DND-41 (cell line): ENCODE measurements at regions not wholly inside any gene's neighbourhood (a gene's known extent, or its start where the extent isn't known, plus 50 kb on each side); places are given as distances from the start of the nearest gene placed in this dataset.
"Not testable (repeated sequence)": the region's sequence is repeated elsewhere in the genome, so short reads cannot be mapped to it uniquely, and the experiment has no call there.

Experiments used
- ATAC-seq: fragments of 200-7000 bp; cut with Tn5 transposase; 3 replicates; pipeline ENCODE4 v1.9.1; 2021; ENCODE audit warnings: low read depth; ENCODE audit not compliant: insufficient read depth
- DNase-seq: peaks from one replicate; pipeline ENCODE4 v3.0.0-alpha.2; 2020
- H2AFZ ChIP-seq: 2 replicates; pipeline ENCODE4 v1.6.0; 2012; ENCODE audit warnings: low read depth, low read length
- H3K27ac ChIP-seq: 2 replicates; pipeline ENCODE4 v1.5.1; 2012; ENCODE audit warnings: low read length, inconsistent platforms
- H3K27me3 ChIP-seq: fragments of 200-600 bp; sonication (generic); 2 replicates; pipeline ENCODE4 v1.6.0; 2012; ENCODE audit warnings: low read length, mild to moderate bottlenecking, inconsistent platforms; ENCODE audit not compliant: insufficient read depth, poor library complexity
- H3K36me3 ChIP-seq: 2 replicates; pipeline ENCODE4 v1.5.1; 2012; ENCODE audit warnings: low read length, inconsistent platforms; ENCODE audit not compliant: insufficient read depth
- H3K4me1 ChIP-seq: 2 replicates; pipeline ENCODE4 v1.5.1; 2012; ENCODE audit warnings: mild to moderate bottlenecking, low read length; ENCODE audit not compliant: insufficient read depth
- H3K4me2 ChIP-seq: 2 replicates; pipeline ENCODE4 v1.6.0; 2012; ENCODE audit warnings: mild to moderate bottlenecking, moderate library complexity, low read length, inconsistent platforms; ENCODE audit not compliant: insufficient read depth
- H3K4me3 ChIP-seq, 2 experiments: fragments of 200-600 bp in 1 of 2; shearing (Covaris generic) in 1 of 2; 2 replicates each; pipeline ENCODE4 v1.5.1; 2012 to 2016; ENCODE audit warnings: inconsistent platforms in 2 of 2, low read length in 2 of 2, mild to moderate bottlenecking in 2 of 2, low read depth in 1 of 2, moderate library complexity in 1 of 2
- H3K79me2 ChIP-seq: 2 replicates; pipeline ENCODE4 v1.6.0; 2012; ENCODE audit warnings: low read length, inconsistent platforms; ENCODE audit not compliant: insufficient read depth
- H3K9ac ChIP-seq: 2 replicates; pipeline ENCODE4 v1.6.0; 2012; ENCODE audit warnings: low read depth, mild to moderate bottlenecking, inconsistent platforms, low read length, moderate library complexity
- H3K9me3 ChIP-seq: 2 replicates; pipeline ENCODE4 v1.5.1; 2012; ENCODE audit warnings: low read length, moderate library complexity, mild to moderate bottlenecking, inconsistent platforms; ENCODE audit not compliant: insufficient read depth, severe bottlenecking
- H4K20me1 ChIP-seq: 2 replicates; pipeline ENCODE4 v1.6.0; 2012; ENCODE audit warnings: low read length; ENCODE audit not compliant: insufficient read depth
- EZH2 ChIP-seq: IDR thresholded peaks from 3 replicates; pipeline ENCODE4 v1.6.1; 2012; ENCODE audit warnings: borderline replicate concordance, low read depth, mild to moderate bottlenecking, moderate library complexity, low read length, inconsistent platforms; ENCODE audit not compliant: severe bottlenecking
- TF ChIP-seq, protein P1 (sequence below): IDR thresholded peaks from 2 replicates; pipeline ENCODE4 v1.5.1; 2012; ENCODE audit warnings: borderline replicate concordance, low read length, moderate library complexity, mild to moderate bottlenecking; ENCODE audit not compliant: poor library complexity, severe bottlenecking; ENCODE audit errors: extremely low read depth

DNA sequence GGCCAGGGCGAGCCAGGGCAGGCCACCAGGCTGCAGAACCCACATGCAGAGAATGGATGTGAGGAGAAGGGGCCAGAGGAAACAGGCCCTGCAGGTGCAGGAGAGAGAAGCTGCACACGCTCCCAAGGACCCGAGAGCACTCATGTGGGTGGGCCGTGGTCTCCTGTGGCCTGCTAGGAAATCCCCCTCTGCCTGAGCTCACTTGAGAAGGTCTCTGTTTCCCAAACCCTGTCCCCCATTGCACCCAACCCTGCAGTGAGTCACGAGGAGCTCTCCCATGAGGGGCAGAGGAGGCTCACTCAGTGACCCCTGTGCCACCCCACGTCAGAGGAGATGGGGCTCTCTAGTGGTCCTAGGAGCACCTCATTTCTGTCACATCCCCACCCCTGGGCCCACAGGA is 111.1 kb downstream of the KLF13 start:
- DNase-seq: peak; percentile 75
- ATAC-seq: peak; percentile 41
- Histone ChIP-seq H2AFZ (peak overlapping the region; percentile 29; the same call in 1 of the 2 replicates), H3K9ac (peak overlapping the region; percentile 31), H3K27ac (peak overlapping the region; percentile 99), H3K36me3 (no peaks in the 10 kb centered on the region), H3K4me2 (peak overlapping the region; percentile 18; the same call in 1 of the 2 replicates), H3K4me3 (no peak overlapping the region), H4K20me1 (no peaks in the 10 kb centered on the region), H3K4me1 (peaks cover 59% of the 10 kb centered on the region), H3K9me3 (no peaks in the 10 kb centered on the region), H3K79me2 (no peaks in the 10 kb centered on the region), H3K27me3 (no peaks in the 10 kb centered on the region)
- TF ChIP-seq EZH2: no peak
- TF ChIP-seq, protein P1, sequence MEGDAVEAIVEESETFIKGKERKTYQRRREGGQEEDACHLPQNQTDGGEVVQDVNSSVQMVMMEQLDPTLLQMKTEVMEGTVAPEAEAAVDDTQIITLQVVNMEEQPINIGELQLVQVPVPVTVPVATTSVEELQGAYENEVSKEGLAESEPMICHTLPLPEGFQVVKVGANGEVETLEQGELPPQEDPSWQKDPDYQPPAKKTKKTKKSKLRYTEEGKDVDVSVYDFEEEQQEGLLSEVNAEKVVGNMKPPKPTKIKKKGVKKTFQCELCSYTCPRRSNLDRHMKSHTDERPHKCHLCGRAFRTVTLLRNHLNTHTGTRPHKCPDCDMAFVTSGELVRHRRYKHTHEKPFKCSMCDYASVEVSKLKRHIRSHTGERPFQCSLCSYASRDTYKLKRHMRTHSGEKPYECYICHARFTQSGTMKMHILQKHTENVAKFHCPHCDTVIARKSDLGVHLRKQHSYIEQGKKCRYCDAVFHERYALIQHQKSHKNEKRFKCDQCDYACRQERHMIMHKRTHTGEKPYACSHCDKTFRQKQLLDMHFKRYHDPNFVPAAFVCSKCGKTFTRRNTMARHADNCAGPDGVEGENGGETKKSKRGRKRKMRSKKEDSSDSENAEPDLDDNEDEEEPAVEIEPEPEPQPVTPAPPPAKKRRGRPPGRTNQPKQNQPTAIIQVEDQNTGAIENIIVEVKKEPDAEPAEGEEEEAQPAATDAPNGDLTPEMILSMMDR: no peak

DNA sequence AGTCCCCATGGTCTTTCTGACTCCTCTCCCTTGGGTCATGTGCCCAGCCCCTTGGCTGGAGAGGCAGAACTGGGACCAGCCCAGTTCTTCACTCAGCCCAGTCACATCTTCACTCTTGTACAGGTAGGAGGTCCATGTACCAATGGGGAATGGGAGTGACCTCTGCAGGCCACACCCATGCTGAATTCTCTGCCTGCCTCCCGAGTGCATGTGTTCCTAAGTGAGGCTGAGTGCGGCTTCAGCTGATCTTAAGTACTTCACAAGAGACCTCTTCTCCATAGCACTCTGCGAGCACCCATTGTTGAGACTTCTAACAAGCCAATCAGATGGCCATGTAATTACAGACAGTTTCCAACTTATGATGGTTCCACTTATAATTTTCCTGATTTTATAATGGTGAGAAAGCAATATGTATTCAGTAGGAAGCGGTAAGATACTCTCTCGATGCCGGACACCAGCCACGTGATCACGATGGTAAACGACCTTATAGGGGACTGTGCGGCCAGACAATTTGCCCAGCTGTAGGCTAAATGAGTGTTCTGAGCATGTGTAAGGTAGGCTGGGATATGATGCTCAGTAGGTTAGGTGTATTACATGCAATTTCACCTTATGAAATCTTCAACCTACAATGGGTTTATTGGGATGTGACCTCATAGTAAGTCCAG is 112.1 kb downstream of the KLF13 start:
- H3K4me3 ChIP-seq: no peak overlapping the region
- ATAC-seq (no peak), DNase-seq (no peak)
- H3K27ac ChIP-seq: peak overlapping the region; percentile 99
- H2AFZ ChIP-seq: no peak overlapping the region
- TF ChIP-seq, protein P1: no peak
- no peak for TF ChIP-seq EZH2
- H3K4me2 ChIP-seq: no peak overlapping the region
- H3K9me3 ChIP-seq: no peaks in the 10 kb centered on the region
- peaks cover 53% of the 10 kb centered on the region for H3K4me1 ChIP-seq
- no peaks in the 10 kb centered on the region for H3K36me3 ChIP-seq
- no peaks in the 10 kb centered on the region for H3K27me3 ChIP-seq
- no peak overlapping the region for H3K9ac ChIP-seq
- H4K20me1 ChIP-seq: no peaks in the 10 kb centered on the region
- H3K79me2 ChIP-seq: no peaks in the 10 kb centered on the region

DNA sequence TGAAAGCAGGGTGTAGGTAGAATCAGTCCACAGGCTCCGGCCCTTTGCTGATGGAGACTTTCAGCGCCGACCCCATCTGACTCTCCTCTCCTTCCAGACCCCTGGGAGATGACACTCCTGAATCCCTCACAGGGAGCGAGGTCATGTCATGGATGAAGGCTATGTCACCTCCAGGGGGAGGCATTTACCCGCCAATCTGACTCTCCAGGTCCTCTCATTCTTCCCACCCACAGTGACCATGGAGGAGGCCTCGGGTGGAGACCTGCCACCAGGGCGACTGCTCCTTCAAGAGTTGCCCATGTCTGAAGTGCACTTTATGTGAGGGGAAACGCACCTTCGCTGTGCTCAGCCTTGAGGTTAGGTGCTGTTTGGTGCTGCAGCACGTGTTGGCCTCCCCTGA is 112.7 kb downstream of the KLF13 start:
- TF ChIP-seq, protein P1: peak; percentile 47
- no peak for TF ChIP-seq EZH2
- H3K4me2 ChIP-seq: no peak overlapping the region
- H3K27ac ChIP-seq: no peak overlapping the region; the same call in 1 of the 2 replicates
- H3K36me3 ChIP-seq: no peaks in the 10 kb centered on the region
- DNase-seq: no peak
- no peaks in the 10 kb centered on the region for H4K20me1 ChIP-seq
- H3K79me2 ChIP-seq: no peaks in the 10 kb centered on the region
- H3K9me3 ChIP-seq: no peaks in the 10 kb centered on the region
- no peak for ATAC-seq
- no peaks in the 10 kb centered on the region for H3K27me3 ChIP-seq
- no peak overlapping the region for H3K4me3 ChIP-seq
- H2AFZ ChIP-seq: no peak overlapping the region
- peaks cover 47% of the 10 kb centered on the region for H3K4me1 ChIP-seq
- H3K9ac ChIP-seq: no peak overlapping the region

DNA sequence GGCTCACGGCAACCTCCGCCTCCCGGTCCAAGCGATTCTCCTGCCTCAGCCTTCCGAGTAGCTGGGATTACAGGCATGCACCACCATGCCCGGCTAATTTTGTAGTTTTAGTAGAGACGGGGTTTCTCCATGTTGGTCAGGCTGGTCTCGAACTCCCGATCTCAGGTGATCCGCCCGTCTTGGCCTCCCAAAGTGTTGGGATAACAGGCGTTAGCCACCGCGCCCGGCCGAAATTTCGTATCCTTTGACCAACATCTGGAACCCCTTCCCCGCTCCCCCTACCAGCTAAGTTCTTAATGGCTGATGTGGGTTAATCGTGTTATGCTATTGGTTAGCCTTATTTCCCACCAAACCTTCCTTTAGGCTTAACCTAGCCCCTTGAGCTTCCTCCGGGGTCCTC is 113.6 kb downstream of the KLF13 start:
- ATAC-seq, H3K9me3 ChIP-seq, H2AFZ ChIP-seq, H3K4me3 ChIP-seq, H4K20me1 ChIP-seq, H3K79me2 ChIP-seq, H3K27ac ChIP-seq, H3K4me2 ChIP-seq, DNase-seq, H3K27me3 ChIP-seq, H3K36me3 ChIP-seq, H3K9ac ChIP-seq: not testable (repeated sequence)
- peaks cover 38% of the 10 kb centered on the region for H3K4me1 ChIP-seq
